LHCN-M2 (cell line): ENCODE measurements at regions not wholly inside any gene's neighbourhood (a gene's known extent, or its start where the extent isn't known, plus 50 kb on each side); places are given as distances from the start of the nearest gene placed in this dataset.

ENCODE experiments used
- DNase-seq: peaks from one replicate; pipeline ENCODE4 v3.0.0-alpha.2; 2012; ENCODE audit warnings: low read depth

DNA sequence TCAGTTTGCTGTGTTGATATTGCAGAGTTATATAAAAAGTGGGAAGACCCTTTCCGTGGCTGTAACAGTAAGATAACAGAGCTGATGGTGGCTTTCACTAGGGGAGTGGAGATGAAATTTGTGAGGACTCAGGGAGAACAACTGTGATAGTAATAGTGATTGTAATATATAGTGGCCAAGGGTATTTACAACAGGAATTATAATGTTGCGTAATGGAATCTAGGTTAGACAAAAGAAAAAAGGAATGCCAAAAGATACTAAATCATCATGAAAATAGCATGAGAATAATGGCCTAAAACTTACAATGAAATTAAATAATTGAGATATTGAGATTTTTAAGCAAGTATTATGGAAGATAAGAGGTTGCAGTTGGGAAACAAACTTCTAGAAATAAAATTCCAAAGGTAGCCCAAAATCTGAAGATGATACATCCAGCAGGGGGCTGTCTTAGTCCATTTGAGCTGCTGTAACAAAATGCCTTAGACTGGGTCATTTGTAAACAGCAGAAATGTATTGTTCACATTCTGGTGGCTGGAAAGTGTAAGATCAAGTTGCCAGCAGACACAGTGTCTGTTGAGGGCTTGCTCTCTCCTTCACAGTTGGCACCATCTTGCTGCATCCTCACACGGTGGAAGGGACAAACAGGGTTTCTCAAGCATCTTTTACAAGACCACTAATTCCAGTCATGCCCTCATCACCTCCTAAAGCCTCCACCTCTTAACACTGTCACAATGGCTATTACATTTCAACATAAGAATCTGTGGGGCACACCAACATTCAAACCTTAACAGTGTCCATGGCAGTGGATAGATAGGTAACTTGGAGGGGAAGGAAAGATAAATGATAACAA, 711.2 kb downstream of the MRPL39 start:
- DNase-seq, result no peak

DNA sequence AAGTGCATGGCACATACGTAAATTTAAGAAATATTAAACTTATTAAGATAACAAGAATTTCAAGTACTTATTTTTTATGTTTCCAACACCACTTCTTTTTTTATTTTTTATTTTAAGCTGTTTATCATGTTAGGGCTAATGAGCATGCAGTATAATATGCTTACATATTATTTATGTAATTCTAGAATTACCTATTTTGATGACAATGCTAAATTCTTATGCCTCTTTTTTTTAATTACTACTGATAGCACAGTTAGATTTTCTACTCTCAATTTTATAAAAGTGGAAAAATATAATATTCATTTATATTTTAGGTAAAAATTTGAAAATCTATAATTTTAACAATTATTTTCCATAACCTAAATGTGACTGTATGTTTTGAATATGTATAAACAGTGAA, 713.0 kb downstream of the MRPL39 start:
- no peak for DNase-seq

DNA sequence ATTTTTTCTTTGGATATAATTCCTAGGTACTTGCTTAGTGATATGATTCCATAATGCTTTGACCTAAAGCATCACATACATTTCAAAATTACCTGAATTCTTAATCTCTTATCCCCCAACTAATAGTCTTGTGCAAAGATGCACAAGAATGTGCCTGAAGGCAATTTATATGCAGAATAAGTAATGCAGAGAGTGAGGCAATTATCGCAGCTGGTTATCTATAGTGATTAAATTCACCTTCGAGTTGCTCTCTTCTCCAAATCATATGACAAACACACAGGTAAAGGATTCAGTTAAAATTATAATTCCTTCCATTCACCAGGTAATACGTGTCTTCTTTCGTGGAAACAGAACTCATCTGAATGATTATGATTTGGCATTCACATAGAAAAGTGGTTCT, 717.3 kb downstream of the MRPL39 start:
- DNase-seq, result no peak

DNA sequence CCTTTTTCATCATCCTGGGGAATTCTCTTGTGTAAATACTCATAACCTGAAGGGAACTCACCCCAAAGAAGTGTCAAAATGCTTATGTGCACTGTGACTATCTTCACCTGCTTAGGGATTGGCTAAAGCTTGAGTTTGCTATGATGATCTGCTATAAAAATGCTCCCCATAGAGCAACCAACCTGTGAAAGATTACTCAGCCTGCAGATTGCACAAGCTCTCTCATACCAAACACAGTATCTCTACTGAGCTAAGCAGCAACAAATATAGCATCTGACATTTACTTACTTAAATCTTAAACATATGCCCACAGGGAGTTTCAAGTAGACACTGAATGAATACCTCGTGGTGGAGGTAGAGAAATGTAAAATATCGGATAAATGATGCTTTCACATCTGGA, 725.8 kb downstream of the MRPL39 start:
- DNase-seq, result no peak

DNA sequence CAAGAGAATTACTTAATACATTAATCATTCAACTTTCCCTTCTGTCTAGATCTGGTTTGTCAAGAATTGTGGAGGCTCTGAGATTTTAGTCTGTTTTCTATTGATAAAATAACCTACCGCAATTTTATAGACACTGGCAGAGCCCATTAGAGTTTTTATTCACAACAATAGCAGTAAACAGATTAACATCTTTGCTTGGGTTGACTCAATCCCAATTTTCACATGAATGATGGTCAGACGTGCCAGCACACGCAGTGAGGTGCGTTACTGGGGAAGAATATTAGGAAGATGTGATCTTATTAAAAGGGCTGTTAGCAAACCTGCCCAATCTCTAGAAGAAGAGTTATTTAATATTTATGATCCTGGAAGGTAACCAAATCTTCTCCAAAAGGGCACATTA, 736.6 kb downstream of the MRPL39 start:
- no peak for DNase-seq

DNA sequence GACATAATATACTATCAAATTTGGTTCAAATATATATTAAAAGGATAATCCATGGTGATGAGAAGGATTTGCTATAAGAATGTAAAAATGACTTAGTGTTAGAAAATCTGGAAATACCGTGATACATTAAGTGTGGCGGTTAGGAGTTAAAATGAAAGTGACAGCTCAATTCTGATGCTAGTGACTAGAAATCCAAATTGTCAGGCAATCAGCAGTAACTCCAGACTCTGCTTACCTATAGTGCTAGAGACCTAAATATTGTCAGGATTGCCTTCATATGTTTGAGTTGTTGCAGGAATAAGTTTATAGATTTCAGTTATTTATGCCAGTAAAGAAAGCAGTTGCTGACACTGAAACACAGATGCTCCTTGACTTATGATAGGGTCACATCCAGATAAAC, 737.4 kb downstream of the MRPL39 start:
- DNase-seq, result no peak

DNA sequence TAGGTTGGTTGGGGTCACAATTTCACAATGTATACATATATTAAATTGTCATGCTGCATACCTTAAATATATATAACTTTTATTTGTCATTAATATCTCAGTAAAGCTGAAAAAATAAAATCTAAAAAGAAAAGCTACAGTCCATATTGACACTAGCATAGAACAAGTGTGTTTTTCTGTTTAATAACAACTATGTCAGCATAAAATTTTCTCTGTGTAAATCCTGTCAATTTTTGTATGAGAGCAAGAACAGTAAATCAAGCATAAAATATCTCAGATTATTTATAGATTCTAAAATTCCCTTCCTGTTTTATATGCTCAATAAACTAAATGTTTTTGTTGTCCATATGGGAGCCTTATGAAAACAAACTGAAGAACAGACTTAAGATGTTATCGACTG, 739.2 kb downstream of the MRPL39 start:
- DNase-seq, result no peak

DNA sequence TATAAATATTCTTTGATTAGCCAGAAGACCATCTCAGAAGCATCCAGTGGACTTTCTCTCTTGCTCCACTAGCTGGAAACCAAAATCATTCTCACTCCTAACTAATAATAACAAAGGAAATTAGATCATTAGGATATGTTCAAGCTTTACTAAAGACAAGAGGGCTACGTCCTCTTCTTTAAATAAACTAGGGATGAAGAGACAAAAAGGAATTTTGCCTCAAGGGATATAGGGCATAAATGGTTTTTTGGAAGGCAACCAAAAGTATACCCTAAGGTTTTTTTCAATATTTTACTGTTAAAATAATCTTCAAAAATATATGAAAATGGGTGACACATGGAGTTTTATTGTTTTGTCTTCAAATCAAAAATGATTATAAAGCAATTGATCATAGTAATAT, 745.8 kb downstream of the MRPL39 start:
- DNase-seq, result no peak

DNA sequence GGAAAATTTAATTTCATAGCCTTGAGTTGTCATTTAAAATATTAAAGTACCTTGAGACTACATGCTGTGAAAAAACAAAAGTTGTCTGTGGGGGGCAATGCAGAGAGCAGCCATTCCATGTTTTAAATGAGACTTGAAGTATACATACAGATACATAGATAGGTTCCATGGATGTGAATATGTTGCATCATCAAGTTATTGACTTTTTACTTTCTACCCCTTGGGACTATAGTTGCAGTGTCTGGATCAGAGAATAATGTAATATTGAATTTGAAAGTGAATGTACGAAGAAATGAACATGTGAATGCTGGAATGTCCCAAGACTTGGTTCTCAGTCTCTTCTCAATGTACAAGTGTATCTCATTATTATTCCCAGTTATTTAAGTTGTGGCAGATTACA, 751.0 kb downstream of the MRPL39 start:
- no peak for DNase-seq

DNA sequence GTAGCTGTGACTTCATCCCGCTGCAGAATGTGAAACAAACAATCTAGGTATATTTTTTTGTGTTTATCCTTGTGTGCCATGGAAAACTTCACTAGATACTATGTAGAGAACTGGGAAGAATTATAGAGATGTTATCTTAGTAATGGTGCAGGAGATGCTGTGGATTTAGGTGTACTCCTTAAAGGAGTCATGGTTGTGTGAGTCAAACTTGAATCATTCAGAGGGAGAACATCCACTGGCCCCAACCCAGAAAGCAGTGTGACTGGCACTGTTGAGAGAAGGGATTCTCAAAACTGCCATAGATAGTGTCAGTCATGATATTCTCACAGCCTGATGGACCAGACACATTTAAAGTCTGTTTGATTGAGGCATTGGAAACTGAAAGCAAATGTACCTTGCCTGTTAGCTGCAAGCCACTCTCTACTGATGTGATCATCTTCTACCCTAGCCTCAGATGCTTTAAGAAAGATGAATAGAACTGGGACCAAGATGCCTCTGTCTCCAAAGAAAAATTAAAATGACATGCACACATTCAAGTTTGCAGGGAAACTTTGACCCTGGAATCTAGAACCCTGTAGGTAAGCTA, 754.6 kb downstream of the MRPL39 start:
- DNase-seq, result no peak

DNA sequence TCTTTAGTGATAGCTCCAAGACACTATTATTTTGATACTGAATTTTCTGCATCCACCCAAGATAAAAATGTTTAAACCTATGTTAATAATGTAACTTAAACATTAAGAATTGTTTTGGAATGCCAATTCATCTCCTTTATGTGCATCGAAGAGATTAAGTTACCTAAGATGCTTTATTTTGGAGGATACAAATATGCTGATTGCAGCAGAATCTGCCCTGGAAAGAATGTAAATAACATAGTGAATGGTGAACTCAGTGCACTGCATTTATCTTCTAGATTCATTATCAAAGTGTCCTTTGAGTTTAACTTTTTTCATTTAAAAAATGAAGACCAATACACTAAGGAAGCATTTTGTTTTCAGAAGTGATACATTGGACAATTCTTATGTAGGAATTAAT, 757.2 kb downstream of the MRPL39 start:
- DNase-seq, result no peak

DNA sequence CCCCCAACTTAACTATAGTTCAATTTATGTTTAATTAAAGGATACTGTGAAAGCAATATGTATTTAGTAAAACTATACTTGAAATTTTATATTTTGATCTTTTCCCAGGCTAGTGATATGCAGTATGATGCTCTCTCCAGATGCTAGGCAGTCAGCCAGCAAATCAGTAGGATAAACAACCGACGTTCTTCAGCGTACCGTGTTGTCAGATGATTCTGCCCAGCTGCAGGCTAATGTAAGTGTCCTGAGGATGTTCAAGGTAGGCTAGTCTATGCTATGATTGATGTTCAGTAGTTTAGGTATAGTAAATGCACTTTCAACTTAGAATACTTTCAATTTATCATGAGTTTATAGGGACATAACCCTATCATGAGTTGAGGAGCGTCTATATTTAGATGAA, 762.6 kb downstream of the MRPL39 start:
- no peak for DNase-seq

DNA sequence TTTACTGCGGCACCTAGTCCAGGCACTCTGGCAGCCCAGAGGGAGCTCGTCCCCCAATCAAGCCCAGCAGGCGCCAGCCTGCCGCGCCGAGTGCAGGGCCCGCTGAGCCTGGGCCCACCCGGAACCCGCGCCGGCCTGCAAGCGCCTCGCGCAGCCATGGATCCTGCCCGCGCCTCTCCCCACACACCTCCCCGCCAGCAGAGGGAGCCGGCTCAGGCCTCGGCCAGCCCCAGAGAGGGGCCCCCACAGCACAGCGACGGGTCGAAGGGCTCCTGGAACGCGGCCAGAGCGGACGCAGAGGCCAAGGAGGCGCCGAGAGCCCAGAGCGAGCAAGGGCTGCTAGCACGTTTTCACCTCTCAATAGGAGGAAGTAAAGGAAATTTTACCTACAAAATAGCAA, 767.0 kb downstream of the MRPL39 start:
- DNase-seq, result no peak

DNA sequence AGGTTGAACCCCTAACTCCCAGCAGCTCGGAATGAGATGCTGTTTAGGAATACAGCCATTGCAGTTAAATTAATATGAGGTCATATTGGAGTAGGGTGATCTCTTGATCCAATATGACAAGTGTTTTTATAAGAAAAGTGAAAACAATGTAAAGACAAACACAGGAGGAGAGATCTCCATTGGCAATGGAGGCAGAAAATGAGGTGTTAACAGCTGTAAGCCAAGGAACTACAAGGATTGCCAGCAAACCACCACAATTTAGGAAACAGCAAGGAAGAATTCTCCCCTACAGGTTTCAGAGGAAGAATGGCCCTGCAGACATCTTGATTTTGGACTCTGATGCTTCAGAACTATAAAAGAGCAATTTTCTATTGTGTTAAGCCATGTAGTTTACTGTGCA, 774.3 kb downstream of the MRPL39 start:
- no peak for DNase-seq

DNA sequence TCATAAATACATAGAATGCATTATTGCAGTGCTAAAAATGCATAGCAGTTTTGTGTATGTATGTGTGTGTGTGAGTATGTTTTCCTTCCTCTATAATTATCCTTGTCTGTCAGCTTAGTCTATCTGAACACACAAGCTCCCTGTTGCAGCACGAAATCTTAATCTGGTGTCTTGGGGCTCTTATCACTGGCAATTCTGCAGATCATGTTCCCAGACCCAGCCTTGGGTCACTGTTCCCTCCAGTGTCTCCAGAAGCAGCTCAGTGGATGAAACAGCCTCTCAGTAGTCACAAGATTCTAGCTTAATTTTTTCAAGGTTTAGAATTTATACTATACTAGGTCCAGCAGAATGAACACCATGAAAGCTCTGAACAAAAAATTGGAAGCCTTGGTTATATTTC, 777.9 kb downstream of the MRPL39 start:
- no peak for DNase-seq

DNA sequence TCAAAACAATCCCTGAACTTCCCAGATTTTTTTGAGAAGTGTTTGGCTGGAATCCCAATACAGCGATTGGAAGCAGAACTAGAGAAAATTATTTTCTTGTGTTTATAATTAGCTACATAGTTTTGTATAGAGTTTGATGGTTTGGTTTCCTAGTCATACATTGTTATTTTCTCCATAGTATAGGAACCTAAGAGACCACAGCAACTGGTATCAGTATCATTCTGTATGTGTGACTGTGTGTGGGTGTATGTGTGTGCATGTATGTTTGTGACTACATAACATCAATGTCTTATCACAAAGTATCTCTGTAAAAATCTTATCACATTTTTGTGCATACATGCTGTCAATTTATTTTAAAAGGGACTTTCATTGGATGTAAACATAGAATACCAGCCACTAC, 780.5 kb downstream of the MRPL39 start:
- DNase-seq, result no peak

DNA sequence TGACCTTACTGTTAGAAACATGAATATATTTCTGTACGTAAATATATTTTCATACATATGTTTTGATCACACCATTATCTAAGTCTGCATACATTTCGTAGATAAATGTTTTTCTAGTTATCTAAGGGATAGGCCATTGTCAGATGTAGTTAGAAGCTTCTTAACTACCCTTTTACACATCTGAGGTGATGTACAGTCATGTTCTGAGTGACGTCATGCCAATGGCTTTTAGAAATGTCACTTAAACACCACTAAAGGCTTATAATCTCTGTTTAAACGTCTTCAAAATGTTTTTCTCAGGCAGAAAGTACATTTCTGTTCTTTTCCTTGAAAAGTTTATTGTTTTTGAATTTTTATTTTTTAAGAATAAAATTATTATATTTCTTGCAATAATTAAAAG, 781.9 kb downstream of the MRPL39 start:
- no peak for DNase-seq

DNA sequence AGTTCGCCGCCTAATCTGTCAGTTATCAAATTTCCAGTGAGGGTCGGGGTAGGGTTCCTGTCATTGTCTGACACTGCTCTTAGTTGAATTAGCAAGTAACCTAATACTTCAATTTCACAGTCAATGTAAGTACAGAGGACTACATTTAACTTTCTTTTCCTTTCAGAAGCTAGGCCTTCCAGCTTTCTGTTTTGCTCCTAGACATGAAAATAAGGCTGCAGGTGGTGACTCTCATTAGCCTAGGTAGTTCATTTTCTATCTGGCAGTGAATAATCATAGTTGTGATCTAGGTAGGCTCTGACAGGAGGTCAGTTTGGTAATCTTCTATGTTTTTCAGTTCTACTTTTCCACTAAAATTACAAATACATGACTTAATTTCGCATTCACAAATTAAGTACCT, 783.1 kb downstream of the MRPL39 start:
- DNase-seq, result no peak

DNA sequence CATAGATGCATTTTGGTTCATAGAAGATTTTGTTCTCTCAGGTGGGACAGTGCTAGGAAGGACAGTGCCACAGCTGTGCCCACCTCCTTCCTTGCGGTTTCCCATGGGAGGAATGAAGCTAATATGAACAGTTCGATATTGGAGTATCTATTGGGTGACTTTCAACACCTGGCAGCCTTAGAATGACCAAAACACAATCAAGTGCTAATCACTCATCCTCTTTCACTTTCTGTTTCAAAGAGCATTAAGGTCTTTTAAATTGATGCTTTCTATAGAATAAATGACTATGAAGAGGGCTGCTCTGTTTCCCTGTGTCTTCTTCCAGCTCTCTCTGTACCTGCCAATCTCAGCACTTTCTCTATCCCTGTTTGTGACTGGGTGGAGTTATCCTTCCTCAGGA, 784.0 kb downstream of the MRPL39 start:
- no peak for DNase-seq

DNA sequence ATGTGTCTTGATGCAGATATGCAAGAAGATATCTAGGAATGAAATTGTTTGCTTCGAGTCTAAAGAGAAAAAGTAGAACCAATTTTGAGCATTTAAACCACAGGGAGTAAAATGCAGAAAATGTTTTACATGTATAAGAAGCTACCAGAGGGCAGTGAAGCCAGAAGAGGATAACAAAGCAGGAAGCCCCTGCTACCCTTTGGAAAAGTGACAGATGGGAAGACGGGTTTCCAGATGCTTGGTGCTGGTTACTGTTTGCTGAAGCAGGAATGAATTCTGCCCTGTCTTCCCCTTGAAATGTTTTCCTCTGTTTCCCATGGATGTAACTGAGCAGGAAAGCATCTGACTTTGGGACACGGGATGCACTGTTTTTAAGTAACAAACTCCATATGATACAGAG, 822.2 kb downstream of the MRPL39 start:
- no peak for DNase-seq

DNA sequence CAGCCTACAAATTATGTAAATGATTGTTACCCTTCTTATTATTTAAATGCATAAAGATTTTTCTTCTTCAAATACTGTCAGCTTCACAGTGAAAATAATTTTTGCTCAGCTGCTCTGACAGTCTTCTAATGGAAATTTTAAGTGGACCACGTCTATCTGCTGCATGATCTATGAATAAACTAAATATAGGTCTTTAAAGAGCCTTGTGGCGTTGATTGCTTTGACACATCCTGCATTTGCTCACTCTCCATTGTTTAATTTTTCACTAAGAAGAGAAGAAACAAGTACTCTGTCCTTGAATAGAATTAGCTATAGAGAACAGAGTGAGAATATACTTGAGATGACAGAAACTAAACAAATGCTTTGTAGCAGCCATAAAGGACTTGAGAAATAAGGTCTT, 826.1 kb downstream of the MRPL39 start:
- no peak for DNase-seq

DNA sequence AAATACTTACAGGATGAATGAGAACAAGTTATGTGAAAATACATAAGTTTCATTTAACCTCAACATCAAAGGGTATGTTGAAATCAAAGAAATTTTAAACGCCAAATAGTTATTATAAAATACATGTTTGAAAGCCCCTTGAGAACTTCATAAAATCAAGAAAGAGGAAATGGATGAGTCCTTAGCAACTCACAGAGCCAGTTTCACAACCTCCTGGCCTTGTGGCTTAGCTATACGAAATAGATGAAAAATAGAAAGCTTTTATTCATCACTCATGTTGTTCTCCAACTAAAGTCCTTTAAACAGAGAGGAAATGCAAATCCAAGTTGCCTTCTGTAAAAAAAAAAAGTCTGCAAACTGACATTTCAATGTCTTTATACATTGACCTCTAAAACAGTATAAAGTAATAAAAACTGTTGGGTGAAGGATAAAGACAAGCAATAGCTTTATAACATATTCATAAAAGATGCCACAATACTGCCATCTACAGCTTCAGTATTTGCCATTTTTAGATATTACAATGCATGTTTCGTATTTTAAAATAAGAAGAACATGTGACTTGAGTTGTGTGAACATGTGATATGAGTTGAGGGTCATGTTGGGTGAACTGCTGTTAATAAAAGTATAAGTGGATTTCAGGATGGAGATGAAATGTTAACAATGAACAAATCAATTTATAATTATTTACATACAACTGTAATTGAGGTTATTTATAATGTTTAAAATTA, 847.8 kb downstream of the MRPL39 start:
- no peak for DNase-seq

DNA sequence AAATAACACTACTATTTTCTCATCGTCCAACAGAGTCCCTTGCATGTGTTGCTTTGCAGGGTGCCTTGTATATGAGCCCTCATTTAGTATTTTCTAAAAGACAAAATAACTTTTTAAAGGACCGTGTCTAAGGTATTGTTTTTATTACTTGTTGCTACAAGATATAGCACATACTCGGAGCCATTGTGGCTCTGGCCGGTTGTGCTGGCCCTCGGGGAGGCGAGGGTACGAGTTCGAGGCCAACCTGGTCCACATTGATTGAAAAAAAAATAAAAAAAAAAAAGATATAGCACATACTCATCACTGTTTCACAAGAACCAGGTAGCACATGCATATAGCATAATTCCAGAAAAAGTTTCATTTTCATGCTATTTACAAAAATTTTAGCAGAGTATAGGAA, 869.2 kb downstream of the MRPL39 start:
- DNase-seq, result no peak
